PFSK-1 (cell line): ENCODE measurements at regions not wholly inside any gene's neighbourhood (a gene's known extent, or its start where the extent isn't known, plus 50 kb on each side); places are given as distances from the start of the nearest gene placed in this dataset.

Source experiments
- FOXP2 ChIP-seq: optimal IDR thresholded peaks from 2 replicates; pipeline ENCODE3; 2011; ENCODE audit warnings: borderline replicate concordance, control low read depth, inconsistent platforms; ENCODE audit not compliant: insufficient read depth; ENCODE audit errors: extremely low read length, extremely low read depth
- POLR2AphosphoS5 ChIP-seq: IDR thresholded peaks from 2 replicates; pipeline ENCODE4 v1.6.1; 2012; ENCODE audit warnings: low read depth, mild to moderate bottlenecking, control low read depth, low read length, moderate library complexity
- SIN3A ChIP-seq: IDR thresholded peaks from 2 replicates; pipeline ENCODE4 v1.6.1; 2012; ENCODE audit warnings: mild to moderate bottlenecking, low read length, moderate library complexity, borderline replicate concordance; ENCODE audit not compliant: insufficient read depth
- TAF1 ChIP-seq: IDR thresholded peaks from 2 replicates; pipeline ENCODE4 v1.6.1; 2012; ENCODE audit warnings: low read length, control low read depth, borderline replicate concordance; ENCODE audit not compliant: insufficient read depth
- TF ChIP-seq, protein P1 (sequence below), 2 experiments: IDR thresholded peaks; 2 replicates each; pipeline versions ENCODE4 v1.6.1 to v1.8.0; 2011 to 2012; ENCODE audit warnings: low read depth in 2 of 2, low read length in 2 of 2, control low read depth in 1 of 2, inconsistent platforms in 1 of 2, mild to moderate bottlenecking in 1 of 2, moderate library complexity in 1 of 2; ENCODE audit not compliant: insufficient read depth in 1 of 2

DNA sequence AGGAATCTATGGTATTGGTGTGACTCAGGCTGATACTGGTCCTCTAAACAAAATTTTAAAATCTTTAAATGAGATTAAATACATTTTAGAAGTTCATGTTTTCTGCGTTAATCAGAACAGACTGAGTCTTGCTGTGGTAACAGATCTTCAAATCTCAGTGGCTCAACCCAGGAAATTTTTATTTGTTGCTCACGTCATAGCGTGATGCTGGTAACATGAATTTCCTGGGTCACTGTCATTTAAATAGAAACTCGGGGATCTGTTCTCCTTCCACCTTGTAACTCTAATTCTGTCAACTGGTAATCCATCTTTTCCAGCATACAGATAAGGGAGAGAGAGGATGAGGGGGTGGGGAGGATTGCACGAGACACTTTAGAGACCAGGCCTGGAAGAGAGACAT is 90.0 kb downstream of the CDC42EP3 start:
- TF ChIP-seq SIN3A (no peak), TAF1 (no peak), POLR2AphosphoS5 (no peak), FOXP2 (no peak)
- TF ChIP-seq, protein P1, sequence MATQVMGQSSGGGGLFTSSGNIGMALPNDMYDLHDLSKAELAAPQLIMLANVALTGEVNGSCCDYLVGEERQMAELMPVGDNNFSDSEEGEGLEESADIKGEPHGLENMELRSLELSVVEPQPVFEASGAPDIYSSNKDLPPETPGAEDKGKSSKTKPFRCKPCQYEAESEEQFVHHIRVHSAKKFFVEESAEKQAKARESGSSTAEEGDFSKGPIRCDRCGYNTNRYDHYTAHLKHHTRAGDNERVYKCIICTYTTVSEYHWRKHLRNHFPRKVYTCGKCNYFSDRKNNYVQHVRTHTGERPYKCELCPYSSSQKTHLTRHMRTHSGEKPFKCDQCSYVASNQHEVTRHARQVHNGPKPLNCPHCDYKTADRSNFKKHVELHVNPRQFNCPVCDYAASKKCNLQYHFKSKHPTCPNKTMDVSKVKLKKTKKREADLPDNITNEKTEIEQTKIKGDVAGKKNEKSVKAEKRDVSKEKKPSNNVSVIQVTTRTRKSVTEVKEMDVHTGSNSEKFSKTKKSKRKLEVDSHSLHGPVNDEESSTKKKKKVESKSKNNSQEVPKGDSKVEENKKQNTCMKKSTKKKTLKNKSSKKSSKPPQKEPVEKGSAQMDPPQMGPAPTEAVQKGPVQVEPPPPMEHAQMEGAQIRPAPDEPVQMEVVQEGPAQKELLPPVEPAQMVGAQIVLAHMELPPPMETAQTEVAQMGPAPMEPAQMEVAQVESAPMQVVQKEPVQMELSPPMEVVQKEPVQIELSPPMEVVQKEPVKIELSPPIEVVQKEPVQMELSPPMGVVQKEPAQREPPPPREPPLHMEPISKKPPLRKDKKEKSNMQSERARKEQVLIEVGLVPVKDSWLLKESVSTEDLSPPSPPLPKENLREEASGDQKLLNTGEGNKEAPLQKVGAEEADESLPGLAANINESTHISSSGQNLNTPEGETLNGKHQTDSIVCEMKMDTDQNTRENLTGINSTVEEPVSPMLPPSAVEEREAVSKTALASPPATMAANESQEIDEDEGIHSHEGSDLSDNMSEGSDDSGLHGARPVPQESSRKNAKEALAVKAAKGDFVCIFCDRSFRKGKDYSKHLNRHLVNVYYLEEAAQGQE (IDR thresholded peaks at IDR 0.05; ENCODE audit: insufficient read depth in 1 of 2, low read depth in 2 of 2, low read length in 2 of 2) = no peak

DNA sequence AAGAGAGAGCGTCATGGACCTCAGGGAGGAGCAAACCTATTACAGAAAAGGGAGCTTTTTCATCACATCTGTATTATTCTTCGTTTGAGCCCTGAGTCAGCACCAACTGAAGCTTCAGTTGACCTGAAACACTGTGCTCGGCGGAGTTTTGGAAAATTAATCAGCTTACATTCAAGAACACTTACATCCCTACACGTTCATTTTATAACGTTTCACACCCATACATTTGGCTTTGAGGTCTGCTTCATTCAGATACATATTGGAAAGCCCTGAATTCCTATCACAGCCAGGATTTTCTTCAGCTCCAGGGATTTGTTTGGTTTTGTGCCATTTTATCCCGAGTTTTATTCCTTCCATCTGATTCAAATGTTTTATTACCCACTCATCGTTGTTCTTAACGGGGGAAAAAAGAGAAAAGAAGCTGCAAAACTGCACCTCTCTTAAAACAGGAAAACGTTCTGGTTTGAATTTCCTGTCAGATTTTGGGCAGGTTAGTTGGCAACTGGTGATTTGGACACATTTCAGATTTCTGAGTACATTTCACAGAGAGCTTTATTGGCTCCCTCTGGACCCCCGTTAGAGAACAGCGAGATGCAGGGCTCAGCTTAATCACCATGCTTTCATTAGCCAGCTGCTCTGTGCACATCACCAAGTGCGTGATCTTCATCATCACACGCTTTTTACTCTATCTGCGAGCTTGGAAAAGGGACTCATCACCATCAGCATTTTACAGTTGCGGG is 88.8 kb downstream of the CDC42EP3 start:
- TF ChIP-seq FOXP2 (no peak), SIN3A (no peak), TAF1 (no peak), POLR2AphosphoS5 (no peak)
- TF ChIP-seq, protein P1 (IDR thresholded peaks at IDR 0.05; ENCODE audit: insufficient read depth in 1 of 2, low read depth in 2 of 2, low read length in 2 of 2) = no peak

- no peak for TF ChIP-seq TAF1
- no peak for TF ChIP-seq SIN3A
- TF ChIP-seq, protein P1 (IDR thresholded peaks at IDR 0.05; ENCODE audit: insufficient read depth in 1 of 2, low read depth in 2 of 2, low read length in 2 of 2) = no peak
- no peak for TF ChIP-seq POLR2AphosphoS5
- TF ChIP-seq FOXP2 = no peak
Measured at GRCh38 chr2:37583402-37583801, 88.0 kb downstream of the CDC42EP3 start.

GRCh38 chr2:37583867-37584266 is 87.6 kb downstream of the CDC42EP3 start:
- TF ChIP-seq, protein P1 (IDR thresholded peaks at IDR 0.05; ENCODE audit: insufficient read depth in 1 of 2, low read depth in 2 of 2, low read length in 2 of 2) = no peak
- TF ChIP-seq POLR2AphosphoS5 (no peak), TAF1 (no peak), SIN3A (no peak), FOXP2 (no peak)

DNA sequence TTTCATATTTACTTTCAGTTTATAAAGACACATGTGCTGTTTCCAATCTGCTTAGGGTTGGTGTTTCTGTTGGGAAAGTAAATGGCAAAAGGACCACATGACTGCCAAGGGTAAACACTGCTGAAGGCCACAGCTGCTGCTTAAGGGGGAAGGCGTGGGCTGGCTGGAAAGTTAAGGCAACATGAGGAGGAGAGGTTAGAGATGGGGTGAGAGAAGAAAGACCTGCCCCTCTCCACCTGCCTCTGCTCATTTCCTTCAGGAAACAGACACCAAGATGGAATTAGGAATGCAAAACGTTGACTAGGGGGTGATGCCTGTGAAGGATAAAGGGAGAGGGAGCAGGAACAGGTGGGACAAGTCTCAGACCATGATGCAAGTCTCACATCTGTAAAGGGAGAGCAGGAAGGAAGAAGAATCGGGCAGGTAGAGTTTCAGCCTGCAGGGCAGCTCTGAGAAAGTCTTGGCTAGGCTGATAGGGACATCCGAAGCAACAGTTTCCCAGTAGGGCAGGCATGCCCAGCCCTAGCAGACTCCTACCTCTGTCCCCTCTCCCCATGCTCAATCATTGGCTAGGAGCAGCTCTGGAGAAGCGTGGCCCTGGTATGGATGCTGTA is 86.0 kb downstream of the CDC42EP3 start:
- TF ChIP-seq, protein P1 (IDR thresholded peaks at IDR 0.05; ENCODE audit: insufficient read depth in 1 of 2, low read depth in 2 of 2, low read length in 2 of 2) = no peak
- TF ChIP-seq FOXP2 = no peak
- TF ChIP-seq SIN3A = no peak
- no peak for TF ChIP-seq TAF1
- no peak for TF ChIP-seq POLR2AphosphoS5
